ENCODE measurements at regions not wholly inside any gene's neighbourhood (a gene's known extent, or its start where the extent isn't known, plus 50 kb on each side); places are given as distances from the start of the nearest gene placed in this dataset.

DNA sequence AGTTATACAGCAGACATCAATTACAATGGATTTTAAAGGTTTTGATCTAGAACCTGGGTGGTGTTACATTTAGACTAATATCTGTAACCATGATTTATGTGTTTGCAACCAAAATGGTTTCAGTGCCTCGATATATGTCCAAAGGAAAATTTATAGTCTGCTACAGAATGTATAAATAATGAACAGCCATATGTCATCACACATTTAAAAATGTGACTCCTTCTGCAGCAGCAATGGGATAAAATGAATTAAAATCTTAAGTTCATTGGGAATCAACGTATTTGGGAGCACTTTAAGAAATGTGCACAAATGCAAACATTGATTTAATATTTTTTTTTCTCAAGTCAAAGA is 610.2 kb downstream of the TMEM114 start:
- TF ChIP-seq CTCF (IDR thresholded peaks at IDR 0.05 in 2 of 3, conservative IDR thresholded peaks at IDR 0.05 in 1 of 3; ENCODE audit: borderline replicate concordance in 1 of 3, insufficient read depth in 1 of 3, low read depth in 2 of 3, low read length in 2 of 3): no peak
- no peak for TF ChIP-seq POLR2A (IDR thresholded peaks at IDR 0.05; ENCODE audit: borderline replicate concordance, extremely low read depth, insufficient read depth, insufficient read length)
- TF ChIP-seq FOSL1 (IDR thresholded peaks at IDR 0.05; ENCODE audit: low read depth): no peak
- TF ChIP-seq POLR2AphosphoS5 (IDR thresholded peaks at IDR 0.05; ENCODE audit: low read depth, low read length): no peak
- no peak for TF ChIP-seq EZH2 (IDR thresholded peaks at IDR 0.05)
- TF ChIP-seq JUND (IDR thresholded peaks at IDR 0.05): no peak
- no peak for TF ChIP-seq SIN3A (IDR thresholded peaks at IDR 0.05; ENCODE audit: low read depth)

Measured in HCT116 (cell line).